GM20000 (cell line): ENCODE measurements at regions not wholly inside any gene's neighbourhood (a gene's known extent, or its start where the extent isn't known, plus 50 kb on each side); places are given as distances from the start of the nearest gene placed in this dataset.

Source experiments
- DNase-seq: peaks from one replicate; pipeline ENCODE4 v3.0.0; 2012; ENCODE audit warnings: low spot score
- CTCF ChIP-seq: IDR thresholded peaks from 2 replicates; pipeline ENCODE4 v1.5.1; 2012; ENCODE audit warnings: mild to moderate bottlenecking, control low read depth; ENCODE audit errors: extremely low read depth, missing control alignments

- no peak for DNase-seq
- no peak for TF ChIP-seq CTCF
Observed at GRCh38 chr16:64857411-64857810, 264.5 kb downstream of the CDH11 start.

- TF ChIP-seq CTCF: no peak
- DNase-seq: no peak
Observed at GRCh38 chr16:64853551-64853950, 268.3 kb downstream of the CDH11 start.

- DNase-seq: no peak
- TF ChIP-seq CTCF: no peak
Observed at GRCh38 chr16:64846966-64847365, 274.9 kb downstream of the CDH11 start.

GRCh38 chr16:64845071-64845470, 276.8 kb downstream of the CDH11 start:
- TF ChIP-seq CTCF: no peak
- DNase-seq: no peak

- TF ChIP-seq CTCF: no peak
Observed at GRCh38 chr16:64841482-64841881, 280.4 kb downstream of the CDH11 start.

GRCh38 chr16:64841071-64841470, 280.8 kb downstream of the CDH11 start:
- DNase-seq: no peak
- no peak for TF ChIP-seq CTCF

More at GRCh38 chr16:64841482-64841881, 280.4 kb downstream of the CDH11 start:
- no peak for DNase-seq

- TF ChIP-seq CTCF: no peak
- DNase-seq: no peak
Observed at GRCh38 chr16:64830653-64831052, 291.2 kb downstream of the CDH11 start.
